B cell (primary cell): ENCODE measurements at regions not wholly inside any gene's neighbourhood (a gene's known extent, or its start where the extent isn't known, plus 50 kb on each side); places are given as distances from the start of the nearest gene placed in this dataset.

Experiments
- ATAC-seq: fragments of 200-7000 bp; cut with Tn5 transposase; one replicate; pipeline ENCODE4 v1.10.0; 2021; ENCODE audit warnings: low read depth, mild to moderate bottlenecking, moderate number of reproducible peaks, moderate library complexity
- CTCF ChIA-PET: fragments of 350-600 bp; sonication (Branson Sonifier 250); formaldehyde crosslinking; loops from one replicate; lab custom pipeline; 2021; ENCODE audit warnings: antibody characterized with exemption, inconsistent platforms; lab: Charles Lee
- POLR2A ChIA-PET: fragments of 350-600 bp; sonication (Branson Sonifier 250); formaldehyde crosslinking; loops from one replicate; lab custom pipeline; 2021; ENCODE audit warnings: antibody characterized with exemption; lab: Charles Lee
- DNase-seq: peaks from one replicate; pipeline ENCODE4 v3.0.0; 2013
- H2AFZ ChIP-seq: 2 replicates; pipeline ENCODE4 v1.6.1; 2012; ENCODE audit warnings: mild to moderate bottlenecking, low read depth, low read length; ENCODE audit not compliant: insufficient read depth, poor library complexity, severe bottlenecking
- H3K27ac ChIP-seq, 2 donors: 1 replicate in 1 of 2; 2 replicates in 1 of 2; pipeline ENCODE4 v1.5.1; 2012 to 2013; ENCODE audit warnings: low read length in 2 of 2, mild to moderate bottlenecking in 2 of 2, moderate library complexity in 1 of 2
- H3K27me3 ChIP-seq, 4 experiments: fragments of 200-600 bp in 1 of 4; sonication (generic) in 1 of 4; replicated peaks in 1 of 4; 1 replicate in 2 of 4; 2 replicates in 2 of 4; pipeline versions ENCODE4 v1.6.1 to v1.7.0; 2013 to 2016; ENCODE audit warnings: low read length in 3 of 4, mild to moderate bottlenecking in 2 of 4, mixed read lengths in 1 of 4, moderate library complexity in 1 of 4; ENCODE audit not compliant: insufficient read depth in 4 of 4, control insufficient read depth in 3 of 4; ENCODE audit errors: control extremely low read depth in 1 of 4
- H3K36me3 ChIP-seq, 2 experiments: replicated peaks in 1 of 2; 1 replicate in 1 of 2; 2 replicates in 1 of 2; pipeline versions ENCODE4 v1.6.1 to v1.7.1; 2013; ENCODE audit warnings: low read length in 1 of 2; ENCODE audit not compliant: insufficient read depth in 2 of 2, control insufficient read depth in 1 of 2; ENCODE audit errors: control extremely low read depth in 1 of 2, extremely low read depth in 1 of 2
- H3K4me1 ChIP-seq, 2 donors: fragments of 200-600 bp in 1 of 2; sonication (generic) in 1 of 2; 1 replicate in 1 of 2; 2 replicates in 1 of 2; pipeline versions ENCODE4 v1.5.1 to v1.6.1; 2013 to 2017; ENCODE audit warnings: low read length in 2 of 2; ENCODE audit not compliant: control insufficient read depth in 2 of 2, insufficient read depth in 2 of 2
- H3K4me2 ChIP-seq: replicated peaks from 2 replicates; pipeline ENCODE3; 2012; ENCODE audit warnings: mild to moderate bottlenecking, low read depth, low read length; ENCODE audit not compliant: poor library complexity, severe bottlenecking
- H3K4me3 ChIP-seq, 5 experiments: fragments of 200-600 bp in 1 of 5; sonication (generic) in 1 of 5; 1 replicate in 3 of 5; 2 replicates in 2 of 5; pipeline versions ENCODE4 v1.5.1 to v1.7.0; 2011 to 2016; ENCODE audit warnings: low read length in 4 of 5, mild to moderate bottlenecking in 4 of 5, low read depth in 2 of 5, control low read depth in 1 of 5, moderate library complexity in 1 of 5; ENCODE audit not compliant: insufficient read depth in 1 of 5; ENCODE audit errors: control extremely low read depth in 1 of 5, extremely low read depth in 1 of 5
- H3K79me2 ChIP-seq: fragments of 200-600 bp; sonication (generic); one replicate; pipeline ENCODE4 v1.6.0; 2016; ENCODE audit warnings: low read length; ENCODE audit not compliant: control insufficient read depth, insufficient read depth
- H3K9ac ChIP-seq: fragments of 200-600 bp; sonication (generic); 2 replicates; pipeline ENCODE4 v1.6.1; 2017; ENCODE audit warnings: mild to moderate bottlenecking, low read length, moderate library complexity
- H3K9me3 ChIP-seq, 3 donors: one replicate each; pipeline versions ENCODE4 v1.6.1 to v1.7.1; 2013; ENCODE audit warnings: low read length in 2 of 3; ENCODE audit not compliant: control insufficient read depth in 2 of 3, insufficient read depth in 1 of 3; ENCODE audit errors: control extremely low read depth in 1 of 3
- H4K20me1 ChIP-seq: 2 replicates; pipeline ENCODE4 v1.6.0; 2012; ENCODE audit warnings: mild to moderate bottlenecking, low read length; ENCODE audit not compliant: insufficient read depth, control insufficient read depth, poor library complexity, severe bottlenecking
- H3K27ac Mint-ChIP-seq: one replicate; pipeline ENCODE4 v1.8.0; 2021; ENCODE audit warnings: mixed read lengths
- H3K27me3 Mint-ChIP-seq: one replicate; pipeline ENCODE4 v1.8.0; 2021; ENCODE audit warnings: mixed read lengths
- H3K4me1 Mint-ChIP-seq: one replicate; pipeline ENCODE4 v1.8.0; 2021; ENCODE audit warnings: mixed read lengths
- H3K4me3 Mint-ChIP-seq: one replicate; pipeline ENCODE4 v1.8.0; 2021; ENCODE audit warnings: mixed read lengths
- H3K9me3 Mint-ChIP-seq: one replicate; pipeline ENCODE4 v1.8.0; 2022; ENCODE audit warnings: mixed read lengths; ENCODE audit not compliant: insufficient read depth
- CTCF ChIP-seq: fragments of 200-600 bp; IDR thresholded peaks from one replicate; pipeline ENCODE4 v1.8.0; 2022; ENCODE audit warnings: antibody characterized with exemption, mild to moderate bottlenecking
- EZH2 ChIP-seq: IDR thresholded peaks from 2 replicates; pipeline ENCODE4 v1.6.1; 2012; ENCODE audit warnings: borderline replicate concordance, low read depth, mild to moderate bottlenecking, moderate library complexity, low read length; ENCODE audit not compliant: insufficient read depth, poor library complexity, severe bottlenecking
- WGBS: methylation state at CpG from one replicate; pipeline ENCODE4 v1.1.5; 2013; ENCODE audit warnings: missing lambda C conversion rate; ENCODE audit not compliant: insufficient coverage; 5-methylcytosine and 5-hydroxymethylcytosine counted together
- intact Hi-C: fragments of 100-400 bp; cut with micrococcal nuclease; formaldehyde crosslinking; loops from one replicate; pipeline ENCODE4 v1.10.0; 2022

- CTCF ChIA-PET: no interaction called here
- no peak overlapping the region for H3K27ac ChIP-seq
- H3K4me2 ChIP-seq: no peak overlapping the region
- H4K20me1 ChIP-seq: no peaks in the 10 kb centered on the region
- no peaks in the 10 kb centered on the region for H3K79me2 ChIP-seq
- 96% methylated on average over 10 of the region's 11 CpGs for WGBS
- ATAC-seq: no peak
- POLR2A ChIA-PET: no interaction called here
- peaks cover 8% of the 10 kb centered on the region for H3K9me3 Mint-ChIP-seq
- no peak overlapping the region for H3K4me3 ChIP-seq
- no peaks in the 10 kb centered on the region for H3K27me3 ChIP-seq
- H2AFZ ChIP-seq: no peak overlapping the region
- intact Hi-C loops: no loop called here
- peaks cover 16% of the 10 kb centered on the region for H3K27me3 Mint-ChIP-seq
- no peaks in the 10 kb centered on the region for H3K4me1 ChIP-seq
- no peaks in the 10 kb centered on the region for H3K36me3 ChIP-seq
- DNase-seq: no peak
- H3K9ac ChIP-seq: no peak overlapping the region
- H3K9me3 ChIP-seq: peaks cover 1 to 36% (median 14%) of the 10 kb centered on the region in 3 donors
- H3K4me1 Mint-ChIP-seq: no peaks in the 10 kb centered on the region
- TF ChIP-seq EZH2 (no peak), CTCF (no peak)
- H3K27ac Mint-ChIP-seq: no peak overlapping the region
- no peak overlapping the region for H3K4me3 Mint-ChIP-seq
These were observed 111.5 kb downstream of the FOXL3 start for GRCh38 chr7:401495-401894.

DNA sequence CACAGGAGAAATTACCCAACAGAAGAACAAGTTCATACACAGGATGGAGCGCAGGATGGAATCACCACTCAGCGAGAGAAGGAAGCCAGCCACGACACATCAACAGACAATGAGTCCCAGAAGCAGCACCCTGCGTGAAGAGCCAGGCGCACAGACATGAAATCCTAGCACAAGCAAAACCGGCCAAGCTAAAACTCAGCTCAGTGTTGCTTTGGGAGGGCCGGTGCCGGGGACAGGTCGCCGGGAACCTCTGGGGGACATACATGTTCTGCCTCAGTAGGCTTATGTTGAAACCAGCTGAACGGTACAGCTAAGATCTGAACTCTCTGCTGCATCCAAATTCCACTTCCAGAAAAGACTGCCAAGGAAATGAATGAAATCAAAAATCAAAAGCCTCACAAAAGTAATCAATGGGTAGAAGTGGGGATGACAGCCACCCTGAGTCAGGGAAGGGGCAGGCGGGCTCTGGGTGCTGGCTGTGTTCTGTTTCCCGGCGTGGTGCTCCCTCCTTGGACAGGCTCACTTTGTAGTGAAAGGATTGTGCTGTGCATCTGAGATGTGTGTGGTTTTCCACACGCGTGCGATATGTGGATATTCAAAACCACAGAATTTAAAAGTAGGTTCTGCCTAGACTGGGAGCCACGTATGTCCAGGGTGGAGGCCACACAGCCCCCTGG, 114.7 kb downstream of the PDGFA start:
- no peak overlapping the region for H3K27ac Mint-ChIP-seq
- Histone ChIP-seq H3K4me1 (no peaks in the 10 kb centered on the region), H3K79me2 (no peaks in the 10 kb centered on the region), H3K9me3 (peaks cover 0 to 13% (median 0%) of the 10 kb centered on the region in 3 donors), H4K20me1 (no peaks in the 10 kb centered on the region), H3K27me3 (no peaks in the 10 kb centered on the region), H3K27ac (no peak overlapping the region), H3K36me3 (no peaks in the 10 kb centered on the region), H3K9ac (no peak overlapping the region), H2AFZ (no peak overlapping the region), H3K4me3 (no peak overlapping the region), H3K4me2 (no peak overlapping the region)
- ATAC-seq: no peak
- TF ChIP-seq CTCF (no peak), EZH2 (no peak)
- H3K4me3 Mint-ChIP-seq: no peak overlapping the region
- POLR2A ChIA-PET: no interaction called here
- peaks cover 9% of the 10 kb centered on the region for H3K27me3 Mint-ChIP-seq
- WGBS: 95% methylated on average over 15 of the region's 18 CpGs
- DNase-seq: no peak
- no peaks in the 10 kb centered on the region for H3K9me3 Mint-ChIP-seq
- intact Hi-C loops: no loop called here
- no peaks in the 10 kb centered on the region for H3K4me1 Mint-ChIP-seq
- CTCF ChIA-PET: no interaction called here
